Breast epithelium (tissue), 4 donors: ENCODE measurements at regions not wholly inside any gene's neighbourhood (a gene's known extent, or its start where the extent isn't known, plus 50 kb on each side); places are given as distances from the start of the nearest gene placed in this dataset.

Source experiments
- DNase-seq, 2 donors: peaks; one replicate each; pipeline ENCODE4 v3.0.0-alpha.2; 2019; ENCODE audit warnings: low spot score in 2 of 2
- H3K27ac ChIP-seq, 2 donors: fragments of 200-600 bp; sonication (generic) in 1 of 2; one replicate each; pipeline ENCODE4 v1.5.1; 2016 to 2019; ENCODE audit warnings: mild to moderate bottlenecking in 1 of 2
- H3K27me3 ChIP-seq, 2 donors: fragments of 200-600 bp; sonication (generic) in 1 of 2; one replicate each; pipeline versions ENCODE4 v1.5.1 to v1.6.0; 2017 to 2019; ENCODE audit warnings: control low read depth in 1 of 2, mild to moderate bottlenecking in 1 of 2
- H3K36me3 ChIP-seq: fragments of 200-600 bp; one replicate; pipeline ENCODE4 v1.5.1; 2019
- H3K4me1 ChIP-seq, 2 donors: fragments of 200-600 bp; sonication (generic); one replicate each; pipeline ENCODE4 v1.5.1; 2016 to 2019; ENCODE audit warnings: control low read depth in 1 of 2
- H3K4me3 ChIP-seq, 3 donors: fragments of 200-600 bp; sonication (generic); 1 replicate in 2 of 3; 2 replicates in 1 of 3; pipeline ENCODE4 v1.5.1; 2016 to 2019; ENCODE audit warnings: mild to moderate bottlenecking in 3 of 3, moderate library complexity in 2 of 3
- H3K9me3 ChIP-seq, 2 donors: fragments of 200-600 bp; sonication (generic) in 1 of 2; one replicate each; pipeline ENCODE4 v1.5.1; 2016 to 2019; ENCODE audit warnings: control low read depth in 1 of 2
- POLR2A ChIP-seq: fragments of 450-650 bp; IDR thresholded peaks from one replicate; pipeline ENCODE4 v1.6.1; 2016; ENCODE audit warnings: antibody characterized with exemption, mild to moderate bottlenecking, moderate library complexity
- POLR2AphosphoS5 ChIP-seq, 3 donors: sonication (generic); formaldehyde crosslinking; IDR thresholded peaks; one replicate each; pipeline ENCODE4 v1.6.1; 2017; ENCODE audit warnings: antibody characterized with exemption in 3 of 3
- intact Hi-C: fragments of 100-400 bp; cut with DNase I; formaldehyde crosslinking; loops from one replicate; pipeline ENCODE4 v1.15.1; 2023; ENCODE audit warnings: low total_unique reads
- TF ChIP-seq, protein P1 (sequence below), 3 donors: fragments of 450-650 bp; IDR thresholded peaks; one replicate each; pipeline ENCODE4 v1.5.1; 2016 to 2017; ENCODE audit warnings: antibody characterized with exemption in 3 of 3, mild to moderate bottlenecking in 3 of 3, moderate library complexity in 3 of 3

DNA sequence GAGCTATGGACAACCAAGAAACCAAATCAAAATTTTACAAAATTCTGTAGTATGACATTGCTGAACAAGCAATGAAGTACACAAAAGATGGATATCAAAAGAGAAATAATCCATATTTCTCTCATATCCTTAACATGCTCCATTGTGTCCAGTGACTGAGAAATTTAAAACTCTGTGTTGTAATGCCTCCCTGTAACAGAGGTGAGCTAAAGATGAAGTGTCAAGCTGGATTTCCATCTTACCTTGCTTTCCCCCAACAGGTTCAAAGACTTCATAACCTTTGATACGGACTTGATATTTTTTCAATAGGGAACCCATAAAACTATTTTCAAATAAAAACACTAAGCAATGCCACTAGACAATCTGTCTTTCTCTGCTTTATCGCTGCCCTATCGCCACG lies 95.7 kb upstream of the SERTAD2 start:
- H3K9me3 ChIP-seq, result no peaks in the 10 kb centered on the region
- peak overlapping the region; percentile 71 to 96 (median 80) for H3K4me3 ChIP-seq
- intact Hi-C loops, result no loop called here
- H3K4me1 ChIP-seq, result peaks cover 0 to 5% of the 10 kb centered on the region in 2 donors
- H3K27me3 ChIP-seq, result no peaks in the 10 kb centered on the region
- H3K36me3 ChIP-seq, result no peaks in the 10 kb centered on the region
- DNase-seq, result no peak
- H3K27ac ChIP-seq, result peak overlapping the region; percentile 94 to 100
- TF ChIP-seq POLR2A, result no peak
- TF ChIP-seq, protein P1, sequence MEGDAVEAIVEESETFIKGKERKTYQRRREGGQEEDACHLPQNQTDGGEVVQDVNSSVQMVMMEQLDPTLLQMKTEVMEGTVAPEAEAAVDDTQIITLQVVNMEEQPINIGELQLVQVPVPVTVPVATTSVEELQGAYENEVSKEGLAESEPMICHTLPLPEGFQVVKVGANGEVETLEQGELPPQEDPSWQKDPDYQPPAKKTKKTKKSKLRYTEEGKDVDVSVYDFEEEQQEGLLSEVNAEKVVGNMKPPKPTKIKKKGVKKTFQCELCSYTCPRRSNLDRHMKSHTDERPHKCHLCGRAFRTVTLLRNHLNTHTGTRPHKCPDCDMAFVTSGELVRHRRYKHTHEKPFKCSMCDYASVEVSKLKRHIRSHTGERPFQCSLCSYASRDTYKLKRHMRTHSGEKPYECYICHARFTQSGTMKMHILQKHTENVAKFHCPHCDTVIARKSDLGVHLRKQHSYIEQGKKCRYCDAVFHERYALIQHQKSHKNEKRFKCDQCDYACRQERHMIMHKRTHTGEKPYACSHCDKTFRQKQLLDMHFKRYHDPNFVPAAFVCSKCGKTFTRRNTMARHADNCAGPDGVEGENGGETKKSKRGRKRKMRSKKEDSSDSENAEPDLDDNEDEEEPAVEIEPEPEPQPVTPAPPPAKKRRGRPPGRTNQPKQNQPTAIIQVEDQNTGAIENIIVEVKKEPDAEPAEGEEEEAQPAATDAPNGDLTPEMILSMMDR (IDR thresholded peaks at IDR 0.05), result peak in 1 of 3 donors; percentile 5

DNA sequence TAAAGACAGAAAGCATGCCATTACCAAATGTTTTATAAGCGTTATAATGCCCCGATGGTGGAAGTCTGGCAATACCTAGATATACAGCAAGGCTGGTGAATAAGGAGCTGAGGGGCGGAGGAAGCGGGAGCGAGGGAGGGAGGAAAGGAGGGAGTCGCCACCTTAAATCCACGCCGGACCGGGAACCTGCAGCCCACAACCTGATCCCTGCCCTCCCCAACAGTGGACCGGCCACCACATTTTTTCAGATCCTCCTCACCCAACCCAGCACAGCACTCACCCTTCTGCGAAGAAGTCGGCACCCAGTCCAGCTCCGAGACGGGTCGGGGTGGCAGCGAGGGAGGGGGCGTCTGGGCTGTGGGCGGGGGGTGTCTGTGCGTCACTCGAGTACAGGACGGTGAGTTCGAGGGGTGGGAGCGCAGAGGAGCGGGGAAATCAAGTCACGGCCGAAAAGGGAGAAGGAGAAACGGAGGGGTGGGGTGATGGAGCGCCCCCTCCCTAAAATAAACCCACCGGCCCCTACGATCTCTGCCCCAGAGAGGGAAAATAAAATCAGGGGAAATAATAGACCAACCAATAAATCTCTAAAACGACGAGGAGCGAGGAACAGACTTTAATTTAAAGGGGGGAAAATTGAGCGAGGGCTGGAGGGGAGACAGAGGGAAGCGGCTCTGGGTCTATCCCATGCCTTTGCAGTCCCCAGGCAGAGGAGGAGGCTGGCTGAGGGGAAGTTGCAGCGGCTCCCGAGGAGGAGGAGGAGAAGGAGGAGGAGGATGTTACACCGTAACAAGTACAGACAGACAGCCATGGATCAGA lies 96.5 kb upstream of the SERTAD2 start:
- H3K27me3 ChIP-seq, result no peaks in the 10 kb centered on the region
- peak overlapping the region; percentile 71 to 96 (median 80) for H3K4me3 ChIP-seq
- H3K4me1 ChIP-seq, result peaks cover 0 to 5% of the 10 kb centered on the region in 2 donors
- intact Hi-C loops, result loop anchor here (5.0 to 10.0 kb wide), 2 partner anchors 98 to 105 kb away; partner anchors contain the start of gene SERTAD2
- peak; percentile 55 to 63 for DNase-seq
- no peaks in the 10 kb centered on the region for H3K36me3 ChIP-seq
- TF ChIP-seq, protein P1 (IDR thresholded peaks at IDR 0.05), result peak in 2 of 3 donors; percentile 6 to 42
- TF ChIP-seq POLR2A (no peak), POLR2AphosphoS5 (IDR thresholded peaks at IDR 0.05) (peak in 2 of 3 donors; percentile 5 to 19)
- peak overlapping the region; percentile 94 to 100 for H3K27ac ChIP-seq
- H3K9me3 ChIP-seq, result no peaks in the 10 kb centered on the region

DNA sequence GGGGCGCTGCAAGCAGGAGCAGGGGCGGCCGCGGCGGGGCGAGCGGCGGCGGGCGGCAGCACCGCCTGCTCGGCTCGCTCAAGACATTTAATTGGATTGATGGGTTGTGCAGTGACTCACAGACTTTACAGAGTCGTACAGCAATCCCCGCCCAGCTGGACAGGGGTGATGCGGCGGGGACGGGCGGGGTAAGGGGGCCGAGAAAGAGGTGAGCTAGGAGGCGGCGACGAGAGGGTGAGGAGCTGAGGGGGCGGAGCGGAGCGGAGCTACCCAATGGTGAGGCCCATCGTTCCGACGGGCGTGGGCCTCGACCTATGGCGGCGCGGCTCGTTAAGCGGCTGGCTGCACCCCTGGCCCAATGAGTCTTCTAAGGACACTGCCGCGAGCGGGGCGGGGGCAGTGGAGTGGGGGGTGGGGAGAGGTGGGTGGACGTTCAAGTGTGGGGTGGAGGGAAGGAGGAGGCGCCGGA lies 97.1 kb upstream of the SERTAD2 start:
- Histone ChIP-seq H3K36me3 (no peaks in the 10 kb centered on the region), H3K27ac (peak overlapping the region; percentile 94 to 100), H3K27me3 (no peaks in the 10 kb centered on the region), H3K4me3 (peak overlapping the region; percentile 71 to 96 (median 80)), H3K4me1 (peaks cover 0 to 5% of the 10 kb centered on the region in 2 donors), H3K9me3 (no peaks in the 10 kb centered on the region)
- TF ChIP-seq, protein P1 (IDR thresholded peaks at IDR 0.05), result no peak
- peak; percentile 89 for TF ChIP-seq POLR2A
- peak; percentile 89 to 95 (median 91) for TF ChIP-seq POLR2AphosphoS5 (IDR thresholded peaks at IDR 0.05)
- intact Hi-C loops, result loop anchor here (5.0 to 10.0 kb wide), 2 partner anchors 99 to 104 kb away; partner anchors contain the start of gene SERTAD2
- peak; percentile 98 to 99 for DNase-seq

DNA sequence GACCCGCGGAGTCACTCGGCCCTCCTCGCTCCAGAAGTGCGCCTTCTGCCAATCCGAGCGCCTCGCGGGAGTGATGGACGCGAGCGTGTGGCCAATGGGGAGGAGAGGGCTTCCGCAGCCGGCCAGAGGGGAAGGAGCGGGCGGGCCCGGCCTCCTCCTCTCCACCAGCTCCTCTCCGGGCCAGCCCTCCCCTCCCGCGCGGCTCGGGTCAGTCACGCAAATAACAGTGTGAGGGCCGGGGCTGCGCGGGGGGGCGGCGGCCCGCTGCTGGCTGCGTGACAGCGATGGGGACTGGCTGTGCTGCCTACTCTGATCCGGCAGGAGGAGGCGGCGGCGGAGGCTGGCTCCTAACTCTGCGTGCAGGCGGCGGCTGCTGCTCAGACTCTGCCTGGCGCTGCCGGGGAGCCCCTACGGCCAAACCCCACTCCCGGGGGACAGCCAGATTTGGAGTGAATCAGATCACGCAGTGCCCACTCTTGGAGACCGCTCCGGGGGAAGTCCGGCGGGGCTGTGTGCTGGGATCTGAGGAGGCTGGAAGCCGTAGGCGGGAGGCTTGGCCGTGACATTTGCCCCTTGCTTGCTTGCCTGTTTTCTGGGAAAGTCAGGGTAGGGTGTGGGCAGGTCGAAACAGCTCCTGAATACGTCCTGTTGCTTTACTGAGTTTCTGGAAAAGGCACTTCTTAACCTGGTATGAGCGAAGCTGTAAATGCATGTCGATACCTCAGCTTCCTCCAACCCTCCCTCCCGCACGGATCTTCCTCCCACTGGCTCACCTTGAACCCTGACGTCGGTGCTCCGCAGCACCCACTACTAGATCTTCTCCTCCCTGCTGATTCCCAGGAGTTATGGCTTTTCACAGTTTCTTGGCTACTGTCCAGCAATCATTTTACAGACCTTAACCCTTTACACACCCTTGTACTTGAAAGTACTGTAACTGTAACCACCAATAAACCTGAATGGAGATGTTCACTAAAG lies 97.9 kb upstream of the SERTAD2 start:
- DNase-seq, result no peak
- Histone ChIP-seq H3K9me3 (no peaks in the 10 kb centered on the region), H3K4me3 (peak overlapping the region; percentile 71 to 96 (median 80)), H3K36me3 (no peaks in the 10 kb centered on the region), H3K27ac (peak overlapping the region; percentile 94 to 100), H3K4me1 (peaks cover 0 to 5% of the 10 kb centered on the region in 2 donors), H3K27me3 (no peaks in the 10 kb centered on the region)
- TF ChIP-seq POLR2A (no peak), POLR2AphosphoS5 (IDR thresholded peaks at IDR 0.05) (peak; percentile 71 to 92 (median 82))
- TF ChIP-seq, protein P1 (IDR thresholded peaks at IDR 0.05), result peak; percentile 62 to 86 (median 79)
- intact Hi-C loops, result loop anchor here (5.0 to 10.0 kb wide), 2 partner anchors 99 to 103 kb away; partner anchors contain the start of gene SERTAD2
